ENCODE measurements at regions not wholly inside any gene's neighbourhood (a gene's known extent, or its start where the extent isn't known, plus 50 kb on each side); places are given as distances from the start of the nearest gene placed in this dataset.

DNA sequence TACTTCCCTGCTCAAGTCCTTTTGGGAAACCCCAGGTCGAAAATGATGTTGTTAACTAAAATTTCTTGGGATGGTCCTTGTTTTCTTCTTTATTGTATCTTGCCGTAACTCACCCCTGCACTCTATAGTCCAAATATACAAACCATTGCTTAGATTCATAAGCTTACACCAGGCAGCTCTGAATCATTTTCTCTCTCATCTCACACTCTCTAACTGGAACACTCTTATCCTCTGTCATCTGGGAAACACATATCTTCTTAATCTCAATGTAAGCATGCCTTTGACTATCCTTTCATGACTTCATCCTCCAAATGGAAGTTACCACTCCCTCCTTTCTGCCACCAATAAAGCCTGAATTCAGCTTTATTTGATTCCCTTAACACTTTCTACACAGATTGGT is 175.8 kb upstream of the ANK3 start:
- TF ChIP-seq, protein P1, sequence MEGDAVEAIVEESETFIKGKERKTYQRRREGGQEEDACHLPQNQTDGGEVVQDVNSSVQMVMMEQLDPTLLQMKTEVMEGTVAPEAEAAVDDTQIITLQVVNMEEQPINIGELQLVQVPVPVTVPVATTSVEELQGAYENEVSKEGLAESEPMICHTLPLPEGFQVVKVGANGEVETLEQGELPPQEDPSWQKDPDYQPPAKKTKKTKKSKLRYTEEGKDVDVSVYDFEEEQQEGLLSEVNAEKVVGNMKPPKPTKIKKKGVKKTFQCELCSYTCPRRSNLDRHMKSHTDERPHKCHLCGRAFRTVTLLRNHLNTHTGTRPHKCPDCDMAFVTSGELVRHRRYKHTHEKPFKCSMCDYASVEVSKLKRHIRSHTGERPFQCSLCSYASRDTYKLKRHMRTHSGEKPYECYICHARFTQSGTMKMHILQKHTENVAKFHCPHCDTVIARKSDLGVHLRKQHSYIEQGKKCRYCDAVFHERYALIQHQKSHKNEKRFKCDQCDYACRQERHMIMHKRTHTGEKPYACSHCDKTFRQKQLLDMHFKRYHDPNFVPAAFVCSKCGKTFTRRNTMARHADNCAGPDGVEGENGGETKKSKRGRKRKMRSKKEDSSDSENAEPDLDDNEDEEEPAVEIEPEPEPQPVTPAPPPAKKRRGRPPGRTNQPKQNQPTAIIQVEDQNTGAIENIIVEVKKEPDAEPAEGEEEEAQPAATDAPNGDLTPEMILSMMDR (conservative IDR thresholded peaks at IDR 0.05; ENCODE audit: low read depth, low read length) = no peak
- TF ChIP-seq EZH2 (IDR thresholded peaks at IDR 0.05; ENCODE audit: low read length, unreplicated experiment) (no peak), EZH2phosphoT487 (IDR thresholded peaks at IDR 0.05; ENCODE audit: borderline replicate concordance, low read length) (no peak)

Data from PC-3 (cell line).